Ovary (tissue), 7 donors: ENCODE measurements at regions not wholly inside any gene's neighbourhood (a gene's known extent, or its start where the extent isn't known, plus 50 kb on each side); places are given as distances from the start of the nearest gene placed in this dataset.
"Not testable (repeated sequence)": the region's sequence is repeated elsewhere in the genome, so short reads cannot be mapped to it uniquely, and the experiment has no call there.

ENCODE experiments used
- DNase-seq, 5 donors: peaks; one replicate each; pipeline ENCODE4 v3.0.0-alpha.2; 2019 to 2020
- H3K27ac ChIP-seq, 2 donors: fragments of 200-600 bp; one replicate each; pipeline versions ENCODE4 v1.5.1 to v1.8.0; 2019 to 2022
- H3K27me3 ChIP-seq: fragments of 200-600 bp; one replicate; pipeline ENCODE4 v1.8.0; 2022
- H3K36me3 ChIP-seq: fragments of 200-600 bp; sonication (generic); one replicate; pipeline ENCODE4 v1.5.1; 2019
- H3K4me1 ChIP-seq: one replicate; pipeline ENCODE4 v1.8.1; 2013; ENCODE audit warnings: mild to moderate bottlenecking, moderate library complexity; ENCODE audit not compliant: insufficient read depth
- H3K4me3 ChIP-seq: fragments of 200-600 bp; sonication (generic); one replicate; pipeline ENCODE4 v1.5.1; 2017
- H3K9me3 ChIP-seq, 2 donors: fragments of 200-600 bp in 1 of 2; sonication (generic) in 1 of 2; one replicate each; pipeline versions ENCODE4 v1.5.1 to v1.8.1; 2013 to 2019; ENCODE audit warnings: mild to moderate bottlenecking in 1 of 2, moderate library complexity in 1 of 2
- EP300 ChIP-seq: sonication (generic); formaldehyde crosslinking; IDR thresholded peaks from one replicate; pipeline ENCODE4 v1.6.1; 2017; ENCODE audit warnings: antibody characterized with exemption
- POLR2A ChIP-seq: fragments of 450-650 bp; IDR thresholded peaks from one replicate; pipeline ENCODE4 v1.6.1; 2017; ENCODE audit warnings: antibody characterized with exemption, mild to moderate bottlenecking, moderate library complexity
- WGBS, 3 donors: extraction: QIAGEN DNeasy Blood & Tissue Kit in 1 of 3; methylation state at CpG; one replicate each; pipeline versions ENCODE4 v1.1.5 to v1.1.7; 2013 to 2017; 5-methylcytosine and 5-hydroxymethylcytosine counted together
- intact Hi-C, 4 donors: fragments of 100-400 bp; cut with DNase I; formaldehyde crosslinking; loops; one replicate each; pipeline versions ENCODE4 v1.11.0 to v1.15.1; 2022 to 2023
- TF ChIP-seq, protein P1 (sequence below), 3 donors: fragments of 450-650 bp in 2 of 3; fragments of 200-600 bp in 1 of 3; IDR thresholded peaks; one replicate each; pipeline versions ENCODE4 v1.5.1 to v1.8.0; 2016 to 2022; ENCODE audit warnings: antibody characterized with exemption in 3 of 3, mild to moderate bottlenecking in 1 of 3
- donor health status: DM: no; HTN: no; CAD: no; lungs with moderate emphysema.
- donor health status: DM: no; HTN: no; CAD: no.
- donor health status: Bipolar disorder and iron deficiency.
- donor health status: DM: no; HTN: no; CAD: no.
- donor health status: DM: yes; HTN: yes; CAD: no.

GRCh38 chr16:64667334-64667877 is 454.5 kb downstream of the CDH11 start:
- intact Hi-C loops, result no loop called here
- Histone ChIP-seq H3K36me3 (no peaks in the 10 kb centered on the region), H3K4me3 (no peak overlapping the region), H3K27me3 (no peaks in the 10 kb centered on the region), H3K9me3 (no peaks in the 10 kb centered on the region), H3K4me1 (no peaks in the 10 kb centered on the region), H3K27ac (no peak overlapping the region)
- no peak for DNase-seq
- 94 to 96% (median 96%) methylated on average over 3 of the region's 3 CpGs for WGBS, 3 donors
- TF ChIP-seq EP300, result no peak
- no peak for TF ChIP-seq POLR2A
- TF ChIP-seq, protein P1, sequence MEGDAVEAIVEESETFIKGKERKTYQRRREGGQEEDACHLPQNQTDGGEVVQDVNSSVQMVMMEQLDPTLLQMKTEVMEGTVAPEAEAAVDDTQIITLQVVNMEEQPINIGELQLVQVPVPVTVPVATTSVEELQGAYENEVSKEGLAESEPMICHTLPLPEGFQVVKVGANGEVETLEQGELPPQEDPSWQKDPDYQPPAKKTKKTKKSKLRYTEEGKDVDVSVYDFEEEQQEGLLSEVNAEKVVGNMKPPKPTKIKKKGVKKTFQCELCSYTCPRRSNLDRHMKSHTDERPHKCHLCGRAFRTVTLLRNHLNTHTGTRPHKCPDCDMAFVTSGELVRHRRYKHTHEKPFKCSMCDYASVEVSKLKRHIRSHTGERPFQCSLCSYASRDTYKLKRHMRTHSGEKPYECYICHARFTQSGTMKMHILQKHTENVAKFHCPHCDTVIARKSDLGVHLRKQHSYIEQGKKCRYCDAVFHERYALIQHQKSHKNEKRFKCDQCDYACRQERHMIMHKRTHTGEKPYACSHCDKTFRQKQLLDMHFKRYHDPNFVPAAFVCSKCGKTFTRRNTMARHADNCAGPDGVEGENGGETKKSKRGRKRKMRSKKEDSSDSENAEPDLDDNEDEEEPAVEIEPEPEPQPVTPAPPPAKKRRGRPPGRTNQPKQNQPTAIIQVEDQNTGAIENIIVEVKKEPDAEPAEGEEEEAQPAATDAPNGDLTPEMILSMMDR (IDR thresholded peaks at IDR 0.05), result no peak

GRCh38 chr16:64662312-64662711 is 459.6 kb downstream of the CDH11 start:
- H3K27me3 ChIP-seq, intact Hi-C loops, H3K4me1 ChIP-seq, DNase-seq, H3K9me3 ChIP-seq, H3K36me3 ChIP-seq, H3K27ac ChIP-seq, H3K4me3 ChIP-seq: not testable (repeated sequence)

DNA sequence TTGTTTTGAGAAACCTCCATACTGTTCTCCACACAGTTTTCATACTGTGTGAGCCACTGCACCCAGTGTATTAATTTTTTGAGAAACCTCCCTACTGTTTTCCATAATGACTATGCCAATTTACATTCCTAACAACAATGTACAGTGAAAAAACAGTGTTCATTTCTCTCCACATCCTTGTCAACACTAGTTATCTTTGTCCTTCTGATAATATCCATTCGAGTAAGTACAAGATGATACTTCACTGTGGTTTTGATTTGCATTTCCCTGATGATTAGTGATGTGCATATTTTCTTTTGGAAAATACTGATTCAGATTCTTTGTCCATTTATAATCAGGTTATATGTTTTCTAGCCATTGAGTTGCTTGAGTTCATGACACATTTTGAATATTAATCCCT is 462.0 kb downstream of the CDH11 start:
- no peaks in the 10 kb centered on the region for H3K4me1 ChIP-seq
- H3K9me3 ChIP-seq, result no peaks in the 10 kb centered on the region
- 40 to 47% (median 47%) methylated on average over 1 of the region's 1 CpG for WGBS, 3 donors
- TF ChIP-seq POLR2A (no peak), EP300 (no peak)
- TF ChIP-seq, protein P1 (IDR thresholded peaks at IDR 0.05), result no peak
- no peak overlapping the region for H3K27ac ChIP-seq
- DNase-seq, result no peak
- intact Hi-C loops, result no loop called here
- H3K4me3 ChIP-seq, result no peak overlapping the region
- no peaks in the 10 kb centered on the region for H3K36me3 ChIP-seq
- no peaks in the 10 kb centered on the region for H3K27me3 ChIP-seq

GRCh38 chr16:64657316-64658011 is 464.4 kb downstream of the CDH11 start:
- 76 to 79% (median 78%) methylated on average over 3 of the region's 3 CpGs for WGBS, 3 donors
- TF ChIP-seq, protein P1 (IDR thresholded peaks at IDR 0.05), result no peak
- TF ChIP-seq POLR2A (no peak), EP300 (no peak)
- Histone ChIP-seq H3K27ac (no peak overlapping the region), H3K9me3 (no peaks in the 10 kb centered on the region), H3K4me3 (no peak overlapping the region), H3K27me3 (no peaks in the 10 kb centered on the region), H3K4me1 (no peaks in the 10 kb centered on the region), H3K36me3 (no peaks in the 10 kb centered on the region)
- DNase-seq, result no peak
- intact Hi-C loops, result no loop called here

DNA sequence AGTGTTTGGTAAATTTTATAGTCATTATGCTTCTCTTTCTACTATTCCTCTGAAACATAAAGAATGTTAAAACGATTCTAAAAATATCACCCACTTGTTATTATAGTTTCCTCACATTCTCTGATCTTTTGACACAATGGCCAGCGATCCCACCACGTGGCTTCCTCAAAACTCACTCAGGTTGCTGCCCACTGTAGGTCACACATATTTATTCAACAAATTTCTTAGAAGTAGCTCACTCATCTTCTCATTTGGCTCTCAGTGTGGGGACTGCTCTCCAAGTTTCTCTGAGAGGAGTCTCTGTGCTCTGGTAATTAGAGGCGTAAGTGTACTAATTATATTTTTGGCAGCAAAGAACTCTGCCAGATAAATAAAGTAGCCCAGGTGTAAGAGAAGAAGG is 465.4 kb downstream of the CDH11 start:
- 32 to 55% (median 40%) methylated on average over 4 of the region's 4 CpGs for WGBS, 3 donors
- no peak overlapping the region for H3K27ac ChIP-seq
- H3K27me3 ChIP-seq, result no peaks in the 10 kb centered on the region
- TF ChIP-seq, protein P1 (IDR thresholded peaks at IDR 0.05), result no peak
- no peak for TF ChIP-seq POLR2A
- TF ChIP-seq EP300, result no peak
- no peak for DNase-seq
- no peak overlapping the region for H3K4me3 ChIP-seq
- no peaks in the 10 kb centered on the region for H3K4me1 ChIP-seq
- no peaks in the 10 kb centered on the region for H3K9me3 ChIP-seq
- intact Hi-C loops, result no loop called here
- no peaks in the 10 kb centered on the region for H3K36me3 ChIP-seq
